IMR-90 (cell line): ENCODE measurements at regions not wholly inside any gene's neighbourhood (a gene's known extent, or its start where the extent isn't known, plus 50 kb on each side); places are given as distances from the start of the nearest gene placed in this dataset.

ENCODE experiments used
- ATAC-seq: fragments of 200-7000 bp; cut with Tn5 transposase; 2 replicates; pipeline ENCODE4 v1.9.1; 2020; ENCODE audit warnings: low read depth, mild to moderate bottlenecking, moderate library complexity
- BruUV-seq: library from RNA; stranded (reverse); fragments of 400-500 nt; replicated peaks from 2 replicates; lab custom pipeline; 2021; lab: Mats Ljungman, UMichigan
- CTCF ChIA-PET: fragments of 300-600 bp; formaldehyde crosslinking; extraction: SDS; loops from one replicate; lab custom pipeline; 2021; ENCODE audit warnings: antibody characterized with exemption; lab: Yijun Ruan, JAX
- POLR2A ChIA-PET: fragments of 300-600 bp; sonication (Branson Sonifier 250); formaldehyde crosslinking; loops from one replicate; lab custom pipeline; 2022; ENCODE audit warnings: antibody characterized with exemption; ENCODE audit not compliant: unreplicated experiment; lab: Charles Lee
- DNase-seq: peaks from one replicate; pipeline ENCODE4 v3.0.0; 2013
- H2AFZ ChIP-seq: replicated peaks from 2 replicates; pipeline ENCODE3; 2013; ENCODE audit warnings: low read length, mild to moderate bottlenecking; ENCODE audit not compliant: poor library complexity
- H2AK5ac ChIP-seq: 2 replicates; pipeline ENCODE4 v1.6.1; 2013; ENCODE audit warnings: low read depth, low read length, inconsistent platforms
- H2AK9ac ChIP-seq: replicated peaks from 2 replicates; pipeline ENCODE3; 2013; ENCODE audit warnings: mild to moderate bottlenecking, low read depth, low read length, moderate library complexity; ENCODE audit not compliant: poor library complexity
- H2BK120ac ChIP-seq: 2 replicates; pipeline ENCODE4 v1.6.1; 2013; ENCODE audit warnings: low read depth, low read length, inconsistent platforms
- H2BK15ac ChIP-seq: 3 replicates; pipeline ENCODE4 v1.6.1; 2013; ENCODE audit warnings: low read depth, low read length, inconsistent platforms
- H2BK20ac ChIP-seq: 2 replicates; pipeline ENCODE4 v1.6.1; 2013; ENCODE audit warnings: low read depth, mild to moderate bottlenecking, inconsistent platforms, low read length, moderate library complexity
- H2BK5ac ChIP-seq: 2 replicates; pipeline ENCODE4 v1.6.1; 2013; ENCODE audit warnings: mild to moderate bottlenecking, low read depth, low read length, inconsistent platforms; ENCODE audit not compliant: poor library complexity, severe bottlenecking
- H3K14ac ChIP-seq: replicated peaks from 2 replicates; pipeline ENCODE4 v1.6.1; 2013; ENCODE audit warnings: low read depth, low read length, inconsistent platforms
- H3K18ac ChIP-seq: 2 replicates; pipeline ENCODE4 v1.6.1; 2013; ENCODE audit warnings: low read depth, low read length, control low read depth
- H3K23ac ChIP-seq: 2 replicates; pipeline ENCODE4 v1.6.1; 2013; ENCODE audit warnings: low read depth, low read length, inconsistent platforms
- H3K27ac ChIP-seq: 2 replicates; pipeline ENCODE4 v1.5.1; 2013; ENCODE audit warnings: mild to moderate bottlenecking, control low read depth, low read length; ENCODE audit not compliant: insufficient read depth
- H3K27me3 ChIP-seq: 2 replicates; pipeline ENCODE4 v1.6.1; 2013; ENCODE audit warnings: low read length; ENCODE audit not compliant: control insufficient read depth, insufficient read depth
- H3K36me3 ChIP-seq: 2 replicates; pipeline ENCODE4 v1.6.1; 2013; ENCODE audit warnings: low read length, mixed read lengths; ENCODE audit not compliant: control insufficient read depth, insufficient read depth
- H3K4ac ChIP-seq: 2 replicates; pipeline ENCODE4 v1.6.1; 2013; ENCODE audit warnings: low read depth, low read length, inconsistent platforms
- H3K4me1 ChIP-seq: 2 replicates; pipeline ENCODE4 v1.6.1; 2013; ENCODE audit warnings: low read length, mixed read lengths; ENCODE audit not compliant: control insufficient read depth, insufficient read depth
- H3K4me2 ChIP-seq: 2 replicates; pipeline ENCODE4 v1.6.1; 2013; ENCODE audit warnings: low read depth, mild to moderate bottlenecking, control low read depth, low read length, moderate library complexity
- H3K4me3 ChIP-seq: 2 replicates; pipeline ENCODE4 v1.5.1; 2013; ENCODE audit warnings: low read depth, mild to moderate bottlenecking, control low read depth, low read length, moderate library complexity; ENCODE audit not compliant: insufficient read depth
- H3K56ac ChIP-seq: 2 replicates; pipeline ENCODE4 v1.6.1; 2013; ENCODE audit warnings: low read length, inconsistent platforms; ENCODE audit not compliant: insufficient read depth; ENCODE audit errors: extremely low read depth
- H3K79me1 ChIP-seq, 2 experiments: 2 replicates each; pipeline ENCODE4 v1.6.1; 2013; ENCODE audit warnings: low read length in 2 of 2, inconsistent platforms in 1 of 2, low read depth in 1 of 2
- H3K9ac ChIP-seq: 2 replicates; pipeline ENCODE4 v1.6.1; 2013; ENCODE audit warnings: low read depth, low read length, control low read depth
- H3K9me1 ChIP-seq: 2 replicates; pipeline ENCODE4 v1.6.1; 2013; ENCODE audit warnings: low read length, inconsistent platforms; ENCODE audit not compliant: insufficient read depth
- H3K9me3 ChIP-seq: 2 replicates; pipeline ENCODE4 v1.6.1; 2013; ENCODE audit warnings: low read length; ENCODE audit not compliant: control insufficient read depth, insufficient read depth
- H4K20me1 ChIP-seq: 2 replicates; pipeline ENCODE4 v1.6.1; 2013; ENCODE audit warnings: low read length, inconsistent platforms; ENCODE audit not compliant: insufficient read depth
- H4K5ac ChIP-seq: 2 replicates; pipeline ENCODE4 v1.6.1; 2013; ENCODE audit warnings: mild to moderate bottlenecking, low read depth, low read length, control low read depth
- H4K8ac ChIP-seq, 2 experiments: 2 replicates each; pipeline ENCODE4 v1.6.1; 2013; ENCODE audit warnings: low read depth in 2 of 2, low read length in 2 of 2, control low read depth in 1 of 2, inconsistent platforms in 1 of 2
- H4K91ac ChIP-seq: 2 replicates; pipeline ENCODE4 v1.6.1; 2013; ENCODE audit warnings: low read depth, low read length, inconsistent platforms; ENCODE audit not compliant: insufficient read depth
- BHLHE40 ChIP-seq: fragments of 150-350 bp; IDR thresholded peaks from 2 replicates; pipeline ENCODE4 v1.6.1; 2016; ENCODE audit warnings: mild to moderate bottlenecking, low read depth, low read length
- CTCF ChIP-seq: conservative IDR thresholded peaks from 2 replicates; pipeline ENCODE4 v1.5.1; 2012; ENCODE audit warnings: mild to moderate bottlenecking, low read depth, low read length, improper control_type of control experiment
- FOS ChIP-seq: fragments of 150-350 bp; IDR thresholded peaks from 2 replicates; pipeline ENCODE4 v1.6.1; 2016; ENCODE audit warnings: low read depth, low read length
- MAFK ChIP-seq: IDR thresholded peaks from 2 replicates; pipeline ENCODE4 v1.6.1; 2012; ENCODE audit warnings: low read depth, low read length, improper control_type of control experiment
- NFE2L2 ChIP-seq: fragments of 150-350 bp; IDR thresholded peaks from 2 replicates; pipeline ENCODE4 v1.6.1; 2016; ENCODE audit warnings: low read depth, mild to moderate bottlenecking, low read length
- RCOR1 ChIP-seq: IDR thresholded peaks from 2 replicates; pipeline ENCODE4 v1.6.1; 2012; ENCODE audit warnings: mild to moderate bottlenecking, low read length, improper control_type of control experiment; ENCODE audit not compliant: insufficient replicate concordance
- USF2 ChIP-seq: fragments of 150-350 bp; IDR thresholded peaks from 2 replicates; pipeline ENCODE4 v1.6.1; 2017; ENCODE audit warnings: mild to moderate bottlenecking, antibody characterized with exemption, low read length, low read depth
- WGBS, 2 experiments: methylation state at CpG; one replicate each; pipeline versions ENCODE4 v1.1.5 to v1.1.7; 2013; ENCODE audit warnings: missing lambda C conversion rate in 2 of 2; ENCODE audit not compliant: insufficient read length in 1 of 2; ENCODE audit errors: extremely low coverage in 2 of 2; 5-methylcytosine and 5-hydroxymethylcytosine counted together
- dilution Hi-C: fragments of 300-500 bp; cut with HindIII; formaldehyde crosslinking; loops from one replicate; pipeline ENCODE4 v1.14.3; 2018; ENCODE audit warnings: low sequenced_read_pairs; ENCODE audit not compliant: unreplicated experiment
- in situ Hi-C: fragments of 300-500 bp; cut with MboI; formaldehyde crosslinking; loops from 3 replicates; pipeline ENCODE4 v1.14.3; 2019; ENCODE audit warnings: low sequenced_read_pairs, inconsistent platforms, mixed read lengths
- intact Hi-C: fragments of 100-400 bp; cut with micrococcal nuclease; formaldehyde crosslinking; loops from 2 replicates; pipeline ENCODE4 v1.10.0; 2022

- H4K20me1 ChIP-seq, result no peaks in the 10 kb centered on the region
- BruUV-seq, result no TSS peak
- H3K79me1 ChIP-seq, result no peaks in the 10 kb centered on the region
- in situ Hi-C loops, result no loop called here
- CTCF ChIA-PET, result no interaction called here
- no peak overlapping the region for H3K4me2 ChIP-seq
- H2AK5ac ChIP-seq, result no peak overlapping the region
- no peak overlapping the region for H4K8ac ChIP-seq
- H2BK15ac ChIP-seq, result no peak overlapping the region
- no peak overlapping the region for H3K4ac ChIP-seq
- no peak overlapping the region for H3K56ac ChIP-seq
- H3K23ac ChIP-seq, result no peak overlapping the region
- no peak overlapping the region for H2BK120ac ChIP-seq
- intact Hi-C loops, result no loop called here
- H3K4me3 ChIP-seq, result no peak overlapping the region
- no peak overlapping the region for H3K18ac ChIP-seq
- H3K4me1 ChIP-seq, result no peaks in the 10 kb centered on the region
- H3K36me3 ChIP-seq, result no peaks in the 10 kb centered on the region
- ATAC-seq, result no peak
- TF ChIP-seq MAFK (no peak), BHLHE40 (no peak), FOS (no peak), USF2 (no peak), CTCF (no peak), NFE2L2 (no peak), RCOR1 (no peak)
- H3K27ac ChIP-seq, result no peak overlapping the region
- H2AFZ ChIP-seq, result no peak overlapping the region
- no peak overlapping the region for H4K5ac ChIP-seq
- no peak overlapping the region for H3K14ac ChIP-seq
- 20% methylated on average over 4 of the region's 11 CpGs; no CpG with 5 or more reads in 1 of the 2 experiments for WGBS, 2 experiments
- H3K9me1 ChIP-seq, result no peaks in the 10 kb centered on the region
- dilution Hi-C loops, result no loop called here
- H2AK9ac ChIP-seq, result no peak overlapping the region
- H2BK5ac ChIP-seq, result no peak overlapping the region
- no peak overlapping the region for H3K9ac ChIP-seq
- no peaks in the 10 kb centered on the region for H3K9me3 ChIP-seq
- peaks cover 1% of the 10 kb centered on the region; the same call in 1 of the 2 replicates for H3K27me3 ChIP-seq
- POLR2A ChIA-PET, result no interaction called here
- DNase-seq, result no peak
- no peak overlapping the region for H4K91ac ChIP-seq
- no peak overlapping the region for H2BK20ac ChIP-seq
These were observed 593.8 kb downstream of the MATN1 start for GRCh38 chr1:30129421-30130055.
